Activated CD8-positive, alpha-beta memory T cell treated with anti-CD3 and anti-CD28 coated beads for 4 hours (primary cell): ENCODE measurements at regions not wholly inside any gene's neighbourhood (a gene's known extent, or its start where the extent isn't known, plus 50 kb on each side); places are given as distances from the start of the nearest gene placed in this dataset.

Source experiments
- DNase-seq, 2 donors: peaks; one replicate each; pipeline ENCODE4 v3.0.0-alpha.2; 2020; ENCODE audit warnings: low read depth in 2 of 2

DNA sequence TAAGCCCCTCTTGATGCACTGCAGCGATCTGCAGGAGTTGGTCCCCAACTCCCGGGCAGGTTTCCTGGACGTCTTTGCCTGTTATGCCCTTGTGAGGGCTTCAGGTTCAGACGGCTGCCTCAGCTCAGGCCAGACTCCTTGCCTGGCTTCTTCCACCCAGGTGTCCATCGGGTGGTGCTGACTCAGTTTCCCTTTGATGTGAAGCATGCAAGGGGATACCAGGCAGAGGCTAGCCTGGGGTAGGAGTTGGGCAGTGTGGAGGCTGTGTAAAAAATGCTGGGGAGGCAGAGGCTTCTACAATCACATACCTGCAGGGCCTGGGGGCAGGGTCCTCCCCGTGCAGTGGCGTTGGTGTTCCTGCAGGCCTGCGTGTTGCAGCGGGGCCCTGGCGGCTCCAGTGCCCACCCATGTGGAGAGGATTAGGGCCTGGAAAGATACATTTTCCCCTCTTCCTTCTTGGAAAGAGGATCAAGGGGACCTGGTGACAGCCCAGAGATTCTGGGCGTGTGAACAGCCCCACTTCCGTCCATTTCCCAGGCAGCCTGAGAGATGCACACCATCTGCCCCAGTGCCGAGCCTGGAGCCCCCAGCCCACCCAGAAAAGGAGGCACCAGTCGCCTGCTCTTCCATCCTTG, 338.3 kb downstream of the DYSF start:
- DNase-seq: no peak

DNA sequence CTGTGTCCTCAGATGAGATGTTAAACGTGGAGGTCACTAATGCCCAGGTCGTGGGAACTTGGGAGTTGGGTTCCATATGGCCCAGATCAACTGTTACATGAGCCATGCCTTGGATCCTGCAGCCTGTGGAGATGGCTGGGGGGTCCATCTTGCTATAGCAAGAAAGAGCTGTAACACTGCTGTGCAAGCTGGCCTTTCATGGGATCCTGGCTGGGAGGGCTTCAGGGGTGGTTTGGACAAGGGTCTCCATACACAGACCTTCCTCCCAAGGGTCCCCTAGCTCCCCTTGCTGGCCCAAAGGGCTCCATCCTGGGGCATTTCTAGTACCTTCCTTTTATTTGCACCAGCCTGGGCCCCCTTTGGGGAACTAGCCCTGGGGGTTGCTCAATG, 337.7 kb downstream of the DYSF start:
- DNase-seq: no peak

DNA sequence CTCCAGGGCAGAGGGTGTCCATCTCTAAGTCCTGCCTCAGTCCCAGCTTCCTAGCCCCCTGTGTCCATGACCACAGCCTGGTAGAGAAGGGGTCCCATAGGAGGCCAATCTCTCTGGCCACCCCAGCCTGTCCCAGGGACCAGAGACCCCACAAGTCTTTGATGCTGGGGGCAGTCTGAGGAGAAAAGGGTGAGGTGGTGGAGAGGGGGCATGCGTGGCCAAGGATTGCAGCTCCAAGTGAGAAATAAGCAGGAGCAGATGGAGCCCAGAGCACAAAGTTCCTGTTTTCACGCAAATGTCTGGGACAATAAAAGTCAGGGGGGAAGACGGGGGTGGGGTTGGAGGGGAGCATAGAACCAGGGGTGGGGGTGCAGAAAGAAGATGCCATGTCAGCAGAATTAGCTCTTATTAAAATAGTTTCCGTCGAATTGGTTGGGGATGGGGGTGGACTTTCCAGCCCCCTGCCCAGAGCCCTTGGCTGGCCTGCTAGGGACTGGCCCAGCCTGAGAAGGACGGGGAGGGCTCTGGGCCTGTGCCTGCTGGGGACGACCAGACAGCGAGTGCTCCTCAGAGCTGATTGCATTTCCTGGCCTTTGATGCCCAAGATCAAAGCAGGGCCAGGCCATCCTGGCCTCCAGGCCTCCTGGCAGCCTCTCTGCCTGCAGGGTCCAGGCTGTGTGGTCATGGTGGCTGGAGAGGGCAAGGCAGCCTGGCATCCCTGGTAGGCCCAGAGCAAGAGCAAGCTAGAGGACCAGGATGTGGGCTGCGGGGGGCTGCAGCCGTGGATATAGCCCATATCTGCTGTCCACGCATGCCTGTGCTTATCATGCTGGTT, 337.1 kb downstream of the DYSF start:
- DNase-seq: no peak

DNA sequence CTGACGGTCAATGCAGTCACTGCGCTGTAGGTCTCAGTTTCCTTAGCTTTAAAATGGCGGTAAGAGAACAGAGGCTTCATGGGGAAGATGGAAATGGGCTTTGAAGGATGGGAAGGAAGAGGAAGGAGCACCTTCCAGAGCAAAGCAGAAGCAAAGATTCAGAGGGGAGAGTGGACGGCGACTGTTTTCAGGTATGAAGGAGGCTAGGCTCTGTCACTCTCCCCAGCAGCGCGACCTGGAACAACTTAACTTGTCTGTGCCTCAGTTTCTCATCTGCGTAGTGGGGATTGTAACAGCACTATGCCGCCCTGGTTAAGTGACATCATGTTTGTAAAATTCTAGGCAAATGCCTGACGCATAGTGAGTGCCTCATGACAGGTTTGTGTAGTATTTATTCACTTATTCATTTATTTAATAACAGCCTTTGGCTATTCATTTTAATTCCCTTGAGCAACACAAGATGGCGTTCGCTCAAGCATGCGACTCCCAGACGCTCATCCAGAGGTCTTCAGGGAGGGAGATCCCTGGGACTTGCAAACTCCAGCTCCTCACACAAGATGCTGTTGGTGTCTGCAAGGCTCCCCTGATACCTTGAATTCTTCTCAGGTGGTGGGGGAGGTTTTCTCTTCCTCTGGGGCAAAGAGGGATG, 336.3 kb downstream of the DYSF start:
- no peak for DNase-seq

DNA sequence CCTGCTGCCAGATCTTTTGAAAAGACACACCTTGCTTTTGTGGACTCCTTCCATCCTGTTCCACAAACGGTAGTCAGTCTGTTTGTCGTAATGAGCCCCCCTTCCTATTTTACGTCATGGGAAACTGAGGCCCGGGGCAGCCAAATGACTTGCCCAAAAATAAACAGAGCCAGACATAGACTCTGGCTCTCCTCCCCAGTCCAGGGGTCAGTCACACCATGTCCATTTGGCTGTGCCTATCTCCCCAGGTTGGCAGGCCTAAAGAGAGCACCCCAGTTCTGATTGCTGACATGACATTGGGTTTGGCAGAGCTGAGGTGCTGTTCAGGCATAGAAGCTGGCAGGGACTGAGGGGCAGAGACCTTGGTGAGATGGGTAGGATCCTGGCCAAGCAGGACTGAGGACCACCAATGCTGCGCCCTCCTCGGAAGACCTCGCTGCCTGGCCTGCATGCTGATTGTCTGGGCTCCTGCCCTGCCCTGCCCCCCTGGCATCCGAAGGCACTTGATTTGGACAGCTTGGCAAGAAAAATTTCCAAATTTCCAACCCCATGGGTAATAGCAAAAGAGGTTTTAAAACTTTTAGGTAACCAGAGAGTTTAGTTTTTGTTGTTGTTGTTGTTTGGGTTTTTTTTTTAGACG, 335.4 kb downstream of the DYSF start:
- no peak for DNase-seq

DNA sequence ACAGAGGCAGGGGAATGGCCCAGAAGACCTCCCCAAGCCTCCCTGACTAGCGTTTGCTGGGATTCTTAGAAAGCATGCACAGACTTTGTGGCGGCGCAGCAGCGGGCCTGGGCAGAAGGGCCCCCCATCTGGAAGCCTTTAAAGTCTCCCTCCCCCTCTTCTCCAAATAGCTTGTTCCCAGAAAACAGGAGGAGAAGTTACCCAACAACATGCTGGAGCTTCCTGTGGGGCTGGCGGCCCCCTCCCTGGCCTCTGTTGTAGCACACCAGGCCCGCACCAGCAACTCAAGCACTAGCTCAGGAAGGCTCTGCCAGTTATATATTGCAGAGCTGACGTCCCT, 334.8 kb downstream of the DYSF start:
- DNase-seq: no peak

DNA sequence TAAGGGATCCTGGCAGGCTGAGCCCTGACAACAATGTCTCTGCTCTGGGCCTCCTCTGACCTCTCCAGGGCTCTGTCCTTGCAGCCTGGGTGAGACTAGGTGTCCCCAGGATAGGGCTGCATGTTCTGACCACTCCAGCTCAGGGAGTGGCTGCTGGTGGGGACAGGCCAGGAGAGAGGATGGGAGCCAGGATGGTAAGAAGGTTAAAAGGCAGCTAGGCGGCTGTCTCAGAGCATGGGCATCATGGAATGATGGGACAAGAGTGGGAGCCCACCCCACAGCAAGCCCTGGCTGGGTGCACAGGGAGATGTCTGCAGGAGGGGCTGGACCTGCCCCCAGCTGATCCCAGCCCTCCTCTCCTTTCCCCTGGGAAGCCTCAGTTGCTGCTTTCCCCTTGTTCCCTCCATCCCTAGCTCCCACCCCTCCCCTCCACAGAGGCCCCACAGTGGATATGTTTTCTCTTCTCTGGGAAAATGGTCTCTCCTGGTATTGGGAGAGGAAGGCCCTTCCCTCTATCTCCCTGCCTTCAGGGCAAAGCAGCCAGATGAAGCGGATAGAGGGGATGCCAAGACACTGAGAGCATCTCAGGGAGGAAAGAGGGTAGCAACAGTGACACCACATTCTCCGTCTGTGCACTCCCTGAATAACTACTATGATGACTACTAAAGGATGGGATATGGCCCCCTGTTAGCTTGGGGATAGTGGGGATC, 334.3 kb downstream of the DYSF start:
- no peak for DNase-seq

DNA sequence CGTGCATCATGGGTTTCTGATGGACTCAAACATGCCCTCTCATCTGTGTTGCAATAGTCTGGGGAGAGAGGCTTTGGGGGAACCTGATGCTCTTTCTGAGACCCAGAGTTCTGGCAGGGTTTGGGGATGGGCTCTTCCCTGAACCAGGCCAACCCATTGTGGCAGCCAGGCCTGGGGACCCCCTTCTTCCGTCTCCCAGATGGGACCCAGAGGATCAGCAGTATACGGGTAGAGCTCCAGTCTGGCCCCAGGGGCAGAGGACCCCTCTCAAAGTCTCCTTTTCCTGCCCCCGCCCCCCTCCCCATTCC, 333.7 kb downstream of the DYSF start:
- DNase-seq: no peak

DNA sequence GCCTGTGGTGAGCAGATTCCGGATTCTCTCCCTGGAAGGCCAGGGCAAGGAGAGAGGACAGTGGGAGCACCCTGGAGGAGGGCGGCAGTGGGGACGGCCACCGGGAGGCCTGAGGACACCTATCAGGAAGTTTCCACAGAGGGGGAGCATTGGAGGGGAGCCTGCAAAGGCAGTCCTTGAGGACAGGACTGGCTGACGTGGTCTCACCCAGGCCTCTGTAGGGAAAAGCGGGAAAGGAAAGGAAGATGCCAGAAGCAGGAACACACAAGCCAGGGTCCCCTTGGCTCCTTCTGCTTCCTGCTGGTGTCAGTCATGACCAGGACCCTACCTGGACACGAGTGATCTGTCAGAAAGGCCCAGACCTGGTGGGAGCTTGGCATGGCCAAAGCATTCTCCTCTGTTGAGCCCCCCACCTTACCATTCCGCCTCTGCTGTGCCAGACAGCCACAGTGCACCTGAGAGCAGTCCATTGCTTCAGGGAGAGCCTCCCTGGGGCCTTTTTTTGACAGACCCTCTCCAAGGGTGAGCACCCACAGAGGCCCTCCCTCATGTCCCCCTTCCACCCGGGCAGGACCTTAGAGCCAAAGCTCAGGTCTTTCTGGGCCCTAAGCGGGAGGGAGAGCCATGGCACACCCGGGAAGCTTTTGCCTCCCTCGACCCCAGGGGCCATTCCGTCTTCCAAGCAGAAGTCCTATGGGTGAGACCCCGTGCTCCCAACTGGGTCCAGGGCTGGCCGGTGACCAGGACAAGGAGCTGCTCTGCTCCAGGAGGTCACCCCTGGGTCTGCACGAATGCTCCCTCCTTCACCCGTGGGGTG, 333.1 kb downstream of the DYSF start:
- DNase-seq: no peak

DNA sequence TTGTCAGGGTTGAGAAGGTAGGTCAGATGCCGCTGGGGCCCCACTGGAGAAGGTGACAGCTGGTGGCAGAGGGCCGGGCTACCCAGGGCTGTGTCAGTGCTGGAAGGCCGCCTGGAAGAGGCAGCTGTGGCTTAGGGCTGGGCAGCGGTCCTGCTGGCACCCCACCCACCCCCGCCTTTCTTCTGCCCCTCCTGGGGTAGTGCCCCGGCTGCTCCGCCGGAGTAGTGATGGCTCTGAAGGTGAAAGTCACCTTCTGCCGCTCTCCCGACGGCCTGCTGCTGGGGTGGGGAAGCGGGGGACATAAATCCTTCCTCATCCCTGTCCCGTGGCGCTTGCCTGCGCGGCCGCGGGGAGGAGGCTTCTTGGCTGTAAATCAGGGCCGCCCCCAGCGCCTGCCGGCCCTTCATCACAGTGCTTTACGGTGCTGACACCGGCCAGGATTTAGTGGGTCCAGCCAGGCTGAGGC, 332.2 kb downstream of the DYSF start:
- DNase-seq: no peak

DNA sequence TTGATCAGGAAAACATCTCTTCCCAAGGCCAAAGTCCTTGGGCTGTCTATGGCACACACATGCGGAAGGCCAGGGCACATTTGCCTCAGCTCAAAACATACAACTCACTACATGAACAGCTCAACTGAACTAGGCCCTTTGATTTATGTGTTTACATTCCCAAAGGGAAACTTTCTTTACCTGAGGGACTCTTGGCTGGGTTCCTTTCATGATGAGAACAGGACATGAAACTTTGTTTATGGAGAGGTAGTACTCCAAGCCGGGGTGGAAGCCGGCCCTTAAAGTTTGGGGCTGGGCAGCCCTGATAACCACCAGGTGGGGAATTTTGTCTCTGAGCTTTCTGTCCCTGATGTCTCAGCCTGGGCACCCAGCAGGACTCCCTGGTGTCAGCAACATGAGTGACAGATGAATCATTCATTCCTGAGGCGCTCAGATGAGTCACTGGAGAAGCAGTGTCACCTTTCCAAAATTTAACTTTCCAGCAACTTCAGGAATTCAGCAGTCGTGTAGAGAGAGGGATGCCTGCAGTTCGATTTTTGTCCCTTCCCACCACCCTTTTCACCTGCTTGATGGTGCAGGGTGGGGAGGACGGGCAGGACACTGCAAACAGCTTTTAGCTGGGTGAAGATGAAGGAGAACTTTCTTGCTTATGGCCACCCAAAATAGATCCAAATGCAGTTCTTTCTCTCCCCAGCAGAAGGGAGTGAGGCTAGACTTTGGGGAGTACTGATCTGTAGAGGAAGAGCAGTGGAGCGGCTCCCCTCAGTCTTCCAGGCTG, 331.6 kb downstream of the DYSF start:
- DNase-seq: no peak

DNA sequence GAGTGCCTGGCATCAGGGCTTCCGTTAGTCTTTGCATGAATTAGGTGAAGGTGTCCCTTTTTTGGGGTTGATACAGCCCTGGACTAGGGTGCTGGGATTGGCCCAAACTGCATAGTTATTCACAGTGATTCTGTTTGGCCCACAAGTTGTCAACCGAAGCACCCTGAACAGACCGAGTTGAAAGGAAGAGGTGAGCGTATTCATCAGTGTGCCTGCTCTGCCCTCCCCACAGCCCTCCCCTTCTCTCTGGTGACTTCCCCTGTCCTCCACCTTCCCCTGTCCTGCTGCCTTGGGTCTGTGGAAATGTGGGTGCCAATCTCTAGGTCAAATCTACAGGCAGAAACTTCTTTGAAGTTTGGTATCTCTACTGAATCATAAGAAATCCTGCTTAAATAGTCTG, 330.5 kb downstream of the DYSF start:
- no peak for DNase-seq

DNA sequence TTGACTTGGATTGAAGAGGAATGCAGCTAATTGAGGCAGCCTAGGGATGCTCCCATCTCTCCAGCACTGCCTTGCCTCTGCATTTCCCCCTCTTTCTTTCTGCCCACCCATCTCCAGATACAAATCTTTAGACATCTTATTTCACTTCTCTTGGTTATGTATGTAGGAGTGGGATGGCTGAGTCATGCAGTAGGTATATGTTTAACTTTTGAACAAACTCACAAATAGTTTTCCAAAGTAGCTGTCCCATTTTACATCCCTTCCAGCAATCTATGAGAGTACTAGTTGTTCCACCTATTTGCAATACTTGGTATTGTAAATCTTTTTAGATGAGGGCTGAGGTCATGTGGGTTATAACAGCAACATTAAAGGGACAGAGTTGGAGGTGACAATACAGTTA, 329.9 kb downstream of the DYSF start:
- DNase-seq: no peak

DNA sequence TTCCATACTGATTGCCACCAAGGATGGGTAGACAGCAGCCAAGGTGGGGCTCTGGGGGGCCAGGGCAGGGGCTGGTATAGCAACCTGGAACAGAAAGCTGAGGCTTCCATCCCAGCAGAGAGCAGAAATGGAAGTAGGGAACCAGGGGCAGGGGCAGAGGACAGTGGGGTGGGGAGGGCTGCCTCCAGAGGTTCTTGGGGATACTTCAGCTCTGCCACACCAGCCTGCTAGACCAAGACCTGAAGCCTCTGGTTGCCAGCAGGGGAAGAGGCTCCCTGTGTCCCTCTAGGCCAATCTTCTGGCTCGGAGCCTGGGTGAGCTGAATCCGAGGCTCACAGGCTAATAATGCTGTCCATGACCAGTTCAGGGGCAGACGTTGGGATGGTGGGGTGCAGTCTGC, 329.0 kb downstream of the DYSF start:
- DNase-seq: no peak

DNA sequence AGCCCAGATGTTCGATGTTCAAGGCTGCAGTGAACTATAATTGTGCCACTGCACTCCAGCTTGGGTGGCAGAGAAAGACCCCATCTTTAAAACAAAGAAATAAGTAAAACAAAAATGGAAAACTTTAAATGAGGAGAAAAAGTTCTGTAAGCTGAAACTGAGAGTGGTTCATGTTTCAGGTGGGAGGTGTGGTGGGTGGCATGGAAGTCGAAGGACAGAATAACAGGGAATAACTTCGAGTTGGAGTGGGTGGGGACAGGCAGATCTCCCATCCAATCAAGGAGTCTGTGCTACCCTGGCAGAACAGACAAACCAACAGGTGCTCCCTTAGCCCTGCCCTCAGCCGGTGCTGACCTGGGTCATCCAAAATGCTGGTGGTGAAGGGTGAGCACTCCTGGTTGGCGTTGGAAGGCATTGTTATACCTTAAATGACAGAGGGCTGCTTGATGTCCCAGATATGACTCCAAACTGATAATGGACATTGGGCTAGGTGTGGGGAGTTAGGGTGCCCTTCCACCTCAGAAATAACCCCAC, 328.4 kb downstream of the DYSF start:
- no peak for DNase-seq

DNA sequence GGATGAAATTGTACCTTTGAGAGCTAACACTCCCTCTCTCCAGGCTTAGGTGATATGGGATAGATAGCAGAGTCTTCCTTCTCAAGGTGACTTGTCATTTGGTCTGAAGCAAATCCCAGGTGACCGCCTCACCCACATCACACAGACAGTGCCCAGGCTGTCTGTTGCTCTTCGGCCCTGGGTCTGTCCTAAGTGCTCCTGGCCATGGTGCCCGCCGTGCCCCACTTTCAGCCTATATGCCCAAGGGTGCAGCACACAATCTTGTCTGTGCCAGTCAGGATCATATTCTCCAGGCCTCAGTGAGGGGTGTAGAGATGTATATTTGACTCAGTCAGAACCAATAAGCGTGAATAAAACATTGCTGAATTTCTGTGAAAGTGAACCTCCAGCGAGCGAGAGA, 326.8 kb downstream of the DYSF start:
- DNase-seq: no peak

DNA sequence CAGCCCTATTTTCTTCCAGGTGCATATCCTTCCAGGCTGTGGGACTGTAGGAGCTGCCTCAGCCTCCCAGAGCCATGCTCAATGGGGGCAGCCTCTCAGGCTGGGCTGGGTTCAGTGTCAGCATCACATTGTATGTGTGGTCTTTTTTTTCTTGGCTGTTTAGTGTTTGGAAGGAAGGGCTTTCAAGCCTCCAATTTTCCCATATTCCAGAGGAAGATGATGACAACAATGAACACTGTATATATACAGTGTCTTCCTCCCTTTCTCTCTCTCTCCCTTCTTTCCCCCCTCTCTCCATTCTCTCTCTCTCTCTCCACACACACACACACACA, 326.4 kb downstream of the DYSF start:
- DNase-seq: no peak

DNA sequence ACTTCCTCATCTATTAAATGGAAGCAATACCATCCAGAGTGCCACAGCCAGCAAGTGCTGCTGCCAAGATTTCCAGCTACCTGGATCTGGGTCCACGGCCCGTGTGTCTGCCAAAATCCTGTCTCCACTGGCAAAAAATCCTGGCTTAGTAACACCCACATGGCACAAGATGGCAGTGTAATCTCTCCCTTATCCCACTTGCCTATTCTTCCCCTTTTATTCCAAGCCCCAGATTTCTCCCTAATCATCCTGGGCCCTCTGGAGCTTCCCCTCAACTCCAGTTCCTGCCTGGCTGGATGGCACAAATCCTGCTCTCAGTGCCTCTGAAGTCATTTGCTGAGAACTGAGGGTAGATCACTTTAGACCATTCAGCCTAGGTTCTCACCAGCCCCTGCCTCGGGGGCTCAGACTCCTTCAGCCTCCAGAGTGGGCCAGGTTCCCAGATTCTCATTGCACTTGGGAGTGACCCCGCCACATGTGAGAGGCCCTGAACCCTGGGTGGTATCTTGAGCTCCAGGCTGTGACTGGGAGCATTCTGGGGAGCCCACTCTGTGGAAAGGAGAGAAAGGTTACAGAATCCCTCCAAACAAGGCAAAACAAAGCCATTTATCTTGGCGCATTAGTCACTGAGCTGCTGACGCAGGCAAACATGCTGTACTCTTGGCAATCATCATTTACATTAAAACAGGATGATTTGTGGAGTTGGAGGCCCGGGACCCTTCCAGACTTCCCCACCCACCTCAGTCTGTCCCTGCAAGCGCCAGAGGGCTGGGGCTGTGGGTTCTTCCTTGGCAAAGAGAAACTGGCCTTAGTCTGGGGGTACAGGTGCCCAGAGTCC, 325.8 kb downstream of the DYSF start:
- DNase-seq: no peak

DNA sequence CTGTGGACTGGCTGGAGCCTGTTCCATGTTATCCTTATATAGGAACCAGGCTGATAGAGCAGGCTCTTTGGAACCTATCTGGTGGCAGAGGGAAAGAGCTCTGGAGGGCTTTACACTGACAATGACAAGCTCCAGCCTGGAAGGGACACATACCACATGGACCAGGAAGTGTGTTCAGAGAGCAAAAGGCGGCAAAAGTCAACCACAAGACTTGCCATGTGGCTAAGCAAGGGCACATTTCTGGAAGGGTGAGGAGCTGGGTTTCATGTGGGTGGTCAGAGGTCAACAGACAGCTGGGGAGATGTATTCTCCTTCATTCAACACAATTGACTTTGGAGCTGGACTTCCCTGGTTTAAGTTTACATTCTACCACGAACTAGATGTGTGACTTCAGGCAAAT, 325.2 kb downstream of the DYSF start:
- DNase-seq: no peak

DNA sequence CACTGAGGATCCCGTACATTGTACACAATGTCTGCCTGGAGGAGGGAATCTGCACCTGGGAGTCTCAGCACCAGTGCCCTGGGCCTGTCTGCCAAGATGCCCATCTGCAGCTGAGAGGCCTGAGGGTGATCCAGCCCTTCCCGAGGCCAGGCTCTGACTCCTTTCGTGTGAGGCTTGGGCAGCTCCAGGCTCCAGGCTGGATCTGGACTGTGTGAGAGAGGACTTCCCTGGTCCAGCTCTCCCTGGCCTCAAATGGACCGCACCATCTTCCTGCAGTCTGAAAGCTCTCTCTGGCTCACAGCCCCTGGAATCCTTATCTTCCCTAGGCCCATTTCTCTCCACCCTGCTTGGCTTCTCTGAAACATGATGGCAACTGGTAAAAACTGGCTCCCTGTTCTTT, 324.6 kb downstream of the DYSF start:
- no peak for DNase-seq
